Endothelial cell of umbilical vein (primary cell): ENCODE measurements at regions not wholly inside any gene's neighbourhood (a gene's known extent, or its start where the extent isn't known, plus 50 kb on each side); places are given as distances from the start of the nearest gene placed in this dataset.

Source experiments
- BruUV-seq: library from RNA; stranded (reverse); fragments of 400-500 nt; replicated peaks from 2 replicates; lab custom pipeline; 2021; lab: Mats Ljungman, UMichigan
- CTCF ChIA-PET: fragments of 300-600, 350-600 bp; sonication (Branson Sonifier 250); formaldehyde crosslinking; loops from one replicate; lab custom pipeline; 2021; ENCODE audit warnings: antibody characterized with exemption, inconsistent platforms; lab: Charles Lee
- POLR2A ChIA-PET: fragments of 300-600, 350-600 bp; sonication (Branson Sonifier 250); formaldehyde crosslinking; loops from one replicate; lab custom pipeline; 2021; ENCODE audit warnings: antibody characterized with exemption, inconsistent platforms; lab: Charles Lee
- DNase-seq: peaks from one replicate; pipeline ENCODE4 v3.0.0-alpha.2; 2011; ENCODE audit warnings: low read depth, low spot score
- FAIRE-seq: peaks from 2 replicates; lab custom pipeline; 2011; peaks lifted over from hg19 to GRCh38; lab: Jason Lieb, UNC
- H2AFZ ChIP-seq: 2 replicates; pipeline ENCODE4 v1.6.0; 2012; ENCODE audit warnings: low read depth, low read length, control low read depth, inconsistent platforms
- H3K27ac ChIP-seq: 2 replicates; pipeline ENCODE4 v1.5.1; 2011; ENCODE audit warnings: low read depth, mild to moderate bottlenecking, control low read depth, low read length, moderate library complexity; ENCODE audit not compliant: insufficient read depth
- H3K27me3 ChIP-seq, 2 experiments: 2 replicates each; pipeline versions ENCODE4 v1.6.0 to v1.6.1; 2011; ENCODE audit warnings: low read length in 2 of 2, mixed read lengths in 1 of 2; ENCODE audit not compliant: control insufficient read depth in 2 of 2, insufficient read depth in 2 of 2
- H3K36me3 ChIP-seq, 2 experiments: 2 replicates in 1 of 2; 3 replicates in 1 of 2; pipeline ENCODE4 v1.5.1; 2011; ENCODE audit warnings: low read length in 2 of 2, mild to moderate bottlenecking in 1 of 2, moderate library complexity in 1 of 2; ENCODE audit not compliant: control insufficient read depth in 2 of 2, insufficient read depth in 2 of 2; ENCODE audit errors: extremely low read depth in 1 of 2
- H3K4me1 ChIP-seq: 3 replicates; pipeline ENCODE4 v1.5.1; 2011; ENCODE audit warnings: mild to moderate bottlenecking, low read length; ENCODE audit not compliant: control insufficient read depth, insufficient read depth; ENCODE audit errors: extremely low read depth
- H3K4me2 ChIP-seq: 2 replicates; pipeline ENCODE4 v1.6.1; 2011; ENCODE audit warnings: low read length, control low read depth, mixed read lengths; ENCODE audit not compliant: insufficient read depth
- H3K4me3 ChIP-seq, 3 experiments: fragments of 200-600 bp in 1 of 3; sonication (generic), shearing (Covaris generic) in 1 of 3; replicated peaks in 1 of 3; 2 replicates each; pipeline ENCODE4 v1.5.1; 2011 to 2016; ENCODE audit warnings: control low read depth in 3 of 3, low read length in 3 of 3, mild to moderate bottlenecking in 2 of 3, inconsistent platforms in 1 of 3, low read depth in 1 of 3, moderate library complexity in 1 of 3; ENCODE audit not compliant: insufficient read depth in 1 of 3
- H3K79me2 ChIP-seq: 2 replicates; pipeline ENCODE4 v1.6.0; 2012; ENCODE audit warnings: low read length, inconsistent platforms; ENCODE audit not compliant: control insufficient read depth, insufficient read depth
- H3K9ac ChIP-seq: replicated peaks from 2 replicates; pipeline ENCODE3; 2011; ENCODE audit warnings: low read length, control low read depth; ENCODE audit not compliant: insufficient read depth; ENCODE audit errors: extremely low read depth
- H3K9me1 ChIP-seq: replicated peaks from 3 replicates; pipeline ENCODE4 v1.6.0; 2011; ENCODE audit warnings: mild to moderate bottlenecking, low read length; ENCODE audit not compliant: control insufficient read depth, insufficient read depth; ENCODE audit errors: extremely low read depth
- H3K9me3 ChIP-seq: replicated peaks from 2 replicates; pipeline ENCODE4 v1.5.1; 2012; ENCODE audit warnings: low read length, inconsistent platforms; ENCODE audit not compliant: control insufficient read depth, insufficient read depth
- H4K20me1 ChIP-seq: replicated peaks from 2 replicates; pipeline ENCODE3; 2011; ENCODE audit warnings: mild to moderate bottlenecking, low read length; ENCODE audit not compliant: control insufficient read depth, insufficient read depth; ENCODE audit errors: extremely low read depth
- CTCF ChIP-seq, 2 donors: IDR thresholded peaks; 1 replicate in 1 of 2; 2 replicates in 1 of 2; pipeline ENCODE4 v1.5.1; 2011; ENCODE audit warnings: low read length in 2 of 2, mild to moderate bottlenecking in 2 of 2, moderate library complexity in 2 of 2, control low read depth in 1 of 2, inconsistent platforms in 1 of 2, low read depth in 1 of 2; ENCODE audit not compliant: insufficient read depth in 1 of 2; ENCODE audit errors: extremely low read depth in 1 of 2
- EZH2 ChIP-seq: IDR thresholded peaks from 2 replicates; pipeline ENCODE4 v1.6.1; 2012; ENCODE audit warnings: borderline replicate concordance, low read depth, mild to moderate bottlenecking, moderate library complexity, low read length, inconsistent platforms; ENCODE audit not compliant: severe bottlenecking
- FOS ChIP-seq: IDR thresholded peaks from 2 replicates; pipeline ENCODE4 v1.6.1; 2011; ENCODE audit warnings: mild to moderate bottlenecking, low read length, moderate library complexity, borderline replicate concordance; ENCODE audit not compliant: insufficient read depth
- GATA2 ChIP-seq: IDR thresholded peaks from 2 replicates; pipeline ENCODE4 v1.7.0; 2011; ENCODE audit warnings: low read depth, mild to moderate bottlenecking, moderate library complexity, mixed read lengths, low read length; ENCODE audit not compliant: insufficient read length, insufficient read depth
- JUN ChIP-seq: IDR thresholded peaks from 2 replicates; pipeline ENCODE4 v1.6.1; 2011; ENCODE audit warnings: borderline replicate concordance, low read depth; ENCODE audit not compliant: insufficient read length, insufficient read depth
- MYC ChIP-seq: IDR thresholded peaks from one replicate; pipeline ENCODE4 v1.6.1; 2011; ENCODE audit warnings: mild to moderate bottlenecking, low read depth, low read length
- POLR2A ChIP-seq: IDR thresholded peaks from 2 replicates; pipeline ENCODE4 v1.6.1; 2012; ENCODE audit warnings: low read depth, mild to moderate bottlenecking, control low read depth, low read length
- POLR2AphosphoS5 ChIP-seq: IDR thresholded peaks from 2 replicates; pipeline ENCODE4 v1.6.1; 2012; ENCODE audit warnings: low read depth, mild to moderate bottlenecking, control low read depth, low read length, moderate library complexity; ENCODE audit not compliant: insufficient read depth
- dilution Hi-C: fragments of 300-500 bp; cut with MboI; formaldehyde crosslinking; loops from one replicate; pipeline ENCODE4 v1.15.0; 2019; ENCODE audit warnings: low sequenced_read_pairs; ENCODE audit not compliant: extremely low pct_ligation_motif_present
- intact Hi-C: fragments of 100-400 bp; cut with micrococcal nuclease; formaldehyde crosslinking; loops from one replicate; pipeline ENCODE4 v1.10.0; 2022
- TF ChIP-seq, protein P1 (sequence below): IDR thresholded peaks from 2 replicates; pipeline ENCODE4 v1.6.1; 2011; ENCODE audit not compliant: insufficient read depth, insufficient read length

DNA sequence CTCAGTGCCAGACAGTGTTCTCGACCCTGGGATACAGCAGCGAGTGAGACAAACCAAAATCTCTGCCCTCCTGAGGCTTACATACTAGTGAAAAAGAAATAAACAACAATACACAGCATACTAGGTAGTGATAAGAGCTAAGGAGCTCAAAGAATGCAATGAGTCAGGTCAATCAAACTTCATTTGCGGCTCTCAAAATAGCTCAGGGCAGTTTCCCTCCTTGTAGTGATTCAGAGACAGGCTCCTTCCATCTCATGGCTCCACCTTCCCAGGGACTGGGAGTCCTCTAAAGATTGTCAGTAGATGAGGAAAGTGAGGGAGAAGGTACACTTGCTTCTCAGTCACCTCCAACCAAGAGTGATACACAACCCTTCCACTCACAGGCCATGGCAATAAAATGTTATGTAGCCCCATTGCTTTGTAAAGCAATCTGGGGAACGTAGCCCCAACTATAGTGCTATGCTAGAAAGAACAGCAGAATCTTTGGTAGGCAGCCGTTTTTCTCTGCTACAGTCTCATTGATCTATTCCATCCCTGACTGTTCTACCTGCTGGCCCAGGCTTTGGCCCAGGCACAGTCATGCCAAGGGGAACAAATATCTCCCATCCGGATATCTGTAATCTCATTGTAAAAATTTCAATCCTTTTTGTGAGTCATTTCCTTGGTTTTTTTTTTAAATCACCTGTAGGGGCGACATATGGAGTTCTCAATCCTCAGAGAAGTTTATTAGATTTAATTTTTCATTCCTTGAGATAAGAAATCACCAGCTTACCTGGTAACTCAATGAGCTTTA is 183.1 kb upstream of the S100G start:
- Histone ChIP-seq H2AFZ (no peak overlapping the region), H3K9me3 (no peaks in the 10 kb centered on the region), H3K4me2 (no peak overlapping the region), H3K4me3 (no peak overlapping the region), H3K9ac (no peak overlapping the region), H3K4me1 (no peaks in the 10 kb centered on the region), H3K36me3 (no peaks in the 10 kb centered on the region), H3K9me1 (no peaks in the 10 kb centered on the region), H3K27me3 (no peaks in the 10 kb centered on the region), H3K27ac (no peak overlapping the region), H3K79me2 (no peaks in the 10 kb centered on the region), H4K20me1 (no peaks in the 10 kb centered on the region)
- FAIRE-seq (no peak), DNase-seq (no peak)
- BruUV-seq, result no TSS peak
- TF ChIP-seq FOS (no peak), POLR2AphosphoS5 (no peak), POLR2A (no peak), MYC (no peak), GATA2 (no peak), EZH2 (no peak), JUN (no peak), CTCF (IDR thresholded peaks at IDR 0.05; ENCODE audit: extremely low read depth in 1 of 2, insufficient read depth in 1 of 2, low read depth in 1 of 2, low read length in 2 of 2) (no peak)
- TF ChIP-seq, protein P1, sequence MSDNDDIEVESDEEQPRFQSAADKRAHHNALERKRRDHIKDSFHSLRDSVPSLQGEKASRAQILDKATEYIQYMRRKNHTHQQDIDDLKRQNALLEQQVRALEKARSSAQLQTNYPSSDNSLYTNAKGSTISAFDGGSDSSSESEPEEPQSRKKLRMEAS, result no peak
- POLR2A ChIA-PET, result interaction anchor here (0.6 kb wide), 1 partner anchor 747 kb away, joined by 6 read pairs; no protein-coding TSS in a partner anchor
- intact Hi-C loops, result no loop called here
- CTCF ChIA-PET, result no interaction called here
- dilution Hi-C loops, result no loop called here
